SK-N-SH (cell line): ENCODE measurements at regions not wholly inside any gene's neighbourhood (a gene's known extent, or its start where the extent isn't known, plus 50 kb on each side); places are given as distances from the start of the nearest gene placed in this dataset.

ENCODE experiments used
- CTCF ChIA-PET: fragments of 300-600, 350-600 bp; formaldehyde crosslinking; extraction: SDS; loops from one replicate; lab custom pipeline; 2021; lab: Yijun Ruan, JAX
- POLR2A ChIA-PET: fragments of 350-600 bp; sonication (Branson Sonifier 250); formaldehyde crosslinking; extraction: SDS; loops from one replicate; lab custom pipeline; 2020; ENCODE audit warnings: antibody characterized with exemption, inconsistent platforms; lab: Yijun Ruan, JAX
- DNase-seq: peaks from one replicate; pipeline ENCODE4 v3.0.0; 2012
- H2AFZ ChIP-seq: fragments of 200-600 bp; sonication (generic); 2 replicates; pipeline ENCODE4 v1.8.1; 2016; ENCODE audit warnings: antibody characterized with exemption, mild to moderate bottlenecking, low read depth
- H3F3A ChIP-seq: fragments of 200-600 bp; sonication (generic); replicated peaks from 2 replicates; pipeline ENCODE3; 2016; ENCODE audit warnings: antibody characterized with exemption, mild to moderate bottlenecking; ENCODE audit not compliant: insufficient read depth
- H3K27ac ChIP-seq, 2 experiments: fragments of 200-500 bp in 1 of 2; fragments of 200-600 bp in 1 of 2; sonication (Bioruptor generic) in 1 of 2; sonication (generic), shearing (Covaris generic) in 1 of 2; 2 replicates each; pipeline versions ENCODE4 v1.5.1 to v1.6.1; 2014 to 2016; ENCODE audit warnings: low read depth in 2 of 2, inconsistent platforms in 1 of 2, low read length in 1 of 2, mild to moderate bottlenecking in 1 of 2, mixed read lengths in 1 of 2
- H3K27me3 ChIP-seq: fragments of 200-600 bp; sonication (generic), shearing (Covaris generic); 2 replicates; pipeline ENCODE4 v1.6.1; 2016; ENCODE audit warnings: mixed run types; ENCODE audit not compliant: insufficient read depth
- H3K36me3 ChIP-seq, 2 experiments: fragments of 200-500 bp in 1 of 2; fragments of 200-600 bp in 1 of 2; sonication (Bioruptor generic) in 1 of 2; sonication (generic) in 1 of 2; replicated peaks in 1 of 2; 2 replicates each; pipeline versions ENCODE3 to v1.5.1; 2014 to 2016; ENCODE audit warnings: low read length in 1 of 2, mild to moderate bottlenecking in 1 of 2; ENCODE audit not compliant: insufficient read depth in 2 of 2, control insufficient read depth in 1 of 2
- H3K4me1 ChIP-seq, 2 experiments: fragments of 200-500 bp in 1 of 2; fragments of 200-600 bp in 1 of 2; sonication (Bioruptor generic) in 1 of 2; sonication (generic), shearing (Covaris generic) in 1 of 2; 2 replicates each; pipeline versions ENCODE4 v1.5.1 to v1.6.1; 2014 to 2016; ENCODE audit warnings: low read depth in 1 of 2, low read length in 1 of 2, mixed run types in 1 of 2; ENCODE audit not compliant: insufficient read depth in 2 of 2, control insufficient read depth in 1 of 2
- H3K4me2 ChIP-seq: fragments of 200-600 bp; sonication (generic), shearing (Covaris generic); 2 replicates; pipeline ENCODE4 v1.6.1; 2017; ENCODE audit warnings: mixed run types
- H3K4me3 ChIP-seq, 2 experiments: fragments of 200-500 bp in 1 of 2; fragments of 200-600 bp in 1 of 2; sonication (Bioruptor generic) in 1 of 2; sonication (generic), shearing (Covaris generic) in 1 of 2; 2 replicates each; pipeline versions ENCODE4 v1.5.1 to v1.8.1; 2014 to 2016; ENCODE audit warnings: low read depth in 2 of 2, inconsistent platforms in 1 of 2, low read length in 1 of 2, mild to moderate bottlenecking in 1 of 2, mixed read lengths in 1 of 2, moderate library complexity in 1 of 2
- H3K79me2 ChIP-seq: fragments of 200-600 bp; sonication (generic); 2 replicates; pipeline ENCODE4 v1.8.1; 2017; ENCODE audit warnings: mild to moderate bottlenecking; ENCODE audit not compliant: insufficient read depth
- H3K9ac ChIP-seq: fragments of 200-600 bp; sonication (generic); 2 replicates; pipeline ENCODE4 v1.6.1; 2017; ENCODE audit warnings: mixed run types
- H3K9me2 ChIP-seq: fragments of 200-600 bp; sonication (generic); 2 replicates; pipeline ENCODE4 v1.6.1; 2017; ENCODE audit warnings: mixed run types
- H3K9me3 ChIP-seq: fragments of 200-600 bp; sonication (generic); 2 replicates; pipeline ENCODE4 v1.6.1; 2017; ENCODE audit warnings: mixed run types, mild to moderate bottlenecking, moderate library complexity
- H4K20me1 ChIP-seq: fragments of 200-600 bp; sonication (generic); 2 replicates; pipeline ENCODE4 v1.6.1; 2017; ENCODE audit warnings: mild to moderate bottlenecking, mixed run types; ENCODE audit not compliant: insufficient read depth
- EP300 ChIP-seq, 2 experiments: IDR thresholded peaks; 2 replicates each; pipeline versions ENCODE4 v1.4.0 to v1.6.1; 2012; ENCODE audit warnings: borderline replicate concordance in 1 of 2, low read depth in 1 of 2, low read length in 1 of 2
- FOSL2 ChIP-seq: IDR thresholded peaks from 2 replicates; pipeline ENCODE4 v1.4.0; 2012; ENCODE audit warnings: low read depth, mild to moderate bottlenecking, moderate library complexity, borderline replicate concordance
- FOXM1 ChIP-seq: IDR thresholded peaks from 2 replicates; pipeline ENCODE4 v1.4.0; 2012; ENCODE audit warnings: low read depth, mild to moderate bottlenecking
- GATA2 ChIP-seq: sonication (generic); formaldehyde crosslinking; IDR thresholded peaks from 2 replicates; pipeline ENCODE4 v1.5.0; 2020; ENCODE audit warnings: mild to moderate bottlenecking, missing genetic modification reagents
- IRF3 ChIP-seq: fragments of 150-350 bp; IDR thresholded peaks from 2 replicates; pipeline ENCODE4 v1.6.1; 2016; ENCODE audit warnings: mild to moderate bottlenecking, low read depth, low read length
- MEF2A ChIP-seq: IDR thresholded peaks from 2 replicates; pipeline ENCODE4 v1.4.0; 2012; ENCODE audit warnings: low read depth, borderline replicate concordance
- PBX3 ChIP-seq: IDR thresholded peaks from 2 replicates; pipeline ENCODE4; 2012
- RCOR1 ChIP-seq: fragments of 150-350 bp; IDR thresholded peaks from 2 replicates; pipeline ENCODE4 v1.6.1; 2017; ENCODE audit warnings: antibody characterized with exemption, low read length
- SMC3 ChIP-seq: IDR thresholded peaks from 2 replicates; pipeline ENCODE4 v1.6.1; 2012; ENCODE audit warnings: low read depth, low read length, improper control_type of control experiment
- TAF1 ChIP-seq: IDR thresholded peaks from 2 replicates; pipeline ENCODE4 v1.6.1; 2012; ENCODE audit warnings: low read depth, mild to moderate bottlenecking, low read length, moderate library complexity, borderline replicate concordance
- TEAD4 ChIP-seq: IDR thresholded peaks from 2 replicates; pipeline ENCODE4 v1.4.0; 2012; ENCODE audit warnings: mild to moderate bottlenecking, borderline replicate concordance; ENCODE audit not compliant: insufficient read depth
- USF2 ChIP-seq: fragments of 150-350 bp; IDR thresholded peaks from 2 replicates; pipeline ENCODE4 v1.6.1; 2017; ENCODE audit warnings: antibody characterized with exemption, low read length, low read depth, borderline replicate concordance
- ZBTB33 ChIP-seq: IDR thresholded peaks from 2 replicates; pipeline ENCODE4 v1.4.0; 2012; ENCODE audit warnings: low read depth, borderline replicate concordance
- WGBS: methylation state at CpG from one replicate; pipeline ENCODE4 v1.1.6; 2017; ENCODE audit warnings: low lambda C conversion rate; 5-methylcytosine and 5-hydroxymethylcytosine counted together

- H3K4me1 ChIP-seq = peaks cover 15 to 38% of the 10 kb centered on the region in 2 experiments; a peak in 3 of 4 replicates
- H3K9me2 ChIP-seq = no peaks in the 10 kb centered on the region
- peaks cover 8% of the 10 kb centered on the region for H3K79me2 ChIP-seq
- H4K20me1 ChIP-seq = no peaks in the 10 kb centered on the region
- no peak overlapping the region for H2AFZ ChIP-seq
- no peak for TF ChIP-seq TEAD4
- TF ChIP-seq MEF2A = no peak
- no peak for TF ChIP-seq EP300 (IDR thresholded peaks at IDR 0.05; ENCODE audit: borderline replicate concordance in 1 of 2, low read depth in 1 of 2, low read length in 1 of 2)
- TF ChIP-seq USF2 = no peak
- TF ChIP-seq SMC3 = no peak
- no peak for TF ChIP-seq IRF3
- TF ChIP-seq ZBTB33 = no peak
- no peak for TF ChIP-seq RCOR1
- TF ChIP-seq GATA2 (CRISPR knock-in tag) = no peak
- TF ChIP-seq FOSL2 = no peak
- TF ChIP-seq TAF1 = no peak
- TF ChIP-seq FOXM1 = no peak
- no peak for TF ChIP-seq PBX3
- CTCF ChIA-PET = interaction anchor here (1.3 kb wide), 1 partner anchor 16 kb away, joined by 4 read pairs; no protein-coding TSS in a partner anchor
- peaks cover 20 to 53% of the 10 kb centered on the region in 2 experiments for H3K36me3 ChIP-seq
- no peaks in the 10 kb centered on the region for H3K9me3 ChIP-seq
- no peak overlapping the region for H3K27ac ChIP-seq
- no peak overlapping the region for H3K9ac ChIP-seq
- no peaks in the 10 kb centered on the region for H3K27me3 ChIP-seq
- no peak overlapping the region for H3K4me3 ChIP-seq
- POLR2A ChIA-PET = no interaction called here
- H3F3A ChIP-seq = peaks cover 13% of the 10 kb centered on the region
- H3K4me2 ChIP-seq = no peak overlapping the region
- DNase-seq = no peak
- WGBS = 95% methylated on average over 3 of the region's 3 CpGs
These were observed 262.4 kb downstream of the PTPRC start for GRCh38 chr1:198901266-198901665.
